ENCODE measurements at regions not wholly inside any gene's neighbourhood (a gene's known extent, or its start where the extent isn't known, plus 50 kb on each side); places are given as distances from the start of the nearest gene placed in this dataset.

- TF ChIP-seq POLR2A (IDR thresholded peaks at IDR 0.05; ENCODE audit: low read length) = no peak
- TF ChIP-seq GATA1 (IDR thresholded peaks at IDR 0.05; ENCODE audit: low read depth, low read length) = no peak
Observed at GRCh38 chr4:60655356-60655755, 544.8 kb upstream of the ADGRL3 start.

Measured in erythroblast (primary cell).